Lung (tissue), 11 donors: ENCODE measurements at regions not wholly inside any gene's neighbourhood (a gene's known extent, or its start where the extent isn't known, plus 50 kb on each side); places are given as distances from the start of the nearest gene placed in this dataset.

Experiments used
- ATAC-seq: fragments of 200-7000 bp; cut with Tn5 transposase; one replicate; pipeline ENCODE4 v1.9.1; 2020; ENCODE audit warnings: moderate number of reproducible peaks; ENCODE audit not compliant: insufficient read depth, low FRiP score
- DNase-seq, 3 donors: peaks; one replicate each; pipeline ENCODE4 v3.0.0-alpha.2; 2013 to 2017
- H3K27ac ChIP-seq, 2 donors: one replicate each; pipeline ENCODE4 v1.5.1; 2013; ENCODE audit warnings: mild to moderate bottlenecking in 2 of 2, moderate library complexity in 2 of 2, control low read depth in 1 of 2, inconsistent platforms in 1 of 2, low read depth in 1 of 2, low read length in 1 of 2
- H3K27me3 ChIP-seq, 3 donors: one replicate each; pipeline ENCODE4 v1.5.1; 2013; ENCODE audit warnings: low read length in 2 of 3; ENCODE audit not compliant: control insufficient read depth in 3 of 3, insufficient read depth in 3 of 3
- H3K36me3 ChIP-seq, 4 donors: one replicate each; pipeline ENCODE4 v1.5.1; 2013; ENCODE audit warnings: low read length in 4 of 4, mild to moderate bottlenecking in 1 of 4, moderate library complexity in 1 of 4; ENCODE audit not compliant: control insufficient read depth in 4 of 4, insufficient read depth in 4 of 4
- H3K4me1 ChIP-seq, 5 donors: one replicate each; pipeline ENCODE4 v1.5.1; 2013; ENCODE audit warnings: low read length in 5 of 5, mild to moderate bottlenecking in 2 of 5, moderate library complexity in 1 of 5; ENCODE audit not compliant: control insufficient read depth in 5 of 5, insufficient read depth in 5 of 5
- H3K4me3 ChIP-seq: one replicate; pipeline ENCODE4 v1.5.1; 2013; ENCODE audit warnings: mild to moderate bottlenecking, control low read depth, moderate library complexity
- H3K9ac ChIP-seq, 2 donors: one replicate each; pipeline ENCODE4 v1.5.1; 2013; ENCODE audit warnings: low read length in 2 of 2, control low read depth in 1 of 2; ENCODE audit not compliant: insufficient read depth in 1 of 2
- H3K9me3 ChIP-seq, 4 donors: one replicate each; pipeline ENCODE4 v1.5.1; 2013; ENCODE audit warnings: low read length in 3 of 4, mild to moderate bottlenecking in 1 of 4, moderate library complexity in 1 of 4; ENCODE audit not compliant: control insufficient read depth in 4 of 4, insufficient read depth in 3 of 4
- WGBS, 2 donors: extraction: QIAGEN DNeasy Blood & Tissue Kit; methylation state at CpG; one replicate each; pipeline ENCODE4 v1.1.7; 2013; 5-methylcytosine and 5-hydroxymethylcytosine counted together
- TF ChIP-seq, protein P1 (sequence below): IDR thresholded peaks from 2 replicates; pipeline ENCODE4 v1.5.1; 2012; ENCODE audit warnings: mild to moderate bottlenecking; ENCODE audit errors: control extremely low read depth, extremely low read depth
- donor health status: control.
- donor health status: control.
- donor health status: Bipolar disorder and iron deficiency.
- donor health status: healthy.
- donor health status: DM: yes; HTN: yes; CAD: no.

- no peaks in the 10 kb centered on the region for H3K9me3 ChIP-seq
- H3K27me3 ChIP-seq, result no peaks in the 10 kb centered on the region
- WGBS, 2 donors, result 73 to 80% methylated on average over 7 of the region's 7 CpGs
- no peak overlapping the region for H3K9ac ChIP-seq
- no peak overlapping the region for H3K27ac ChIP-seq
- no peak for DNase-seq
- ATAC-seq, result no peak
- H3K4me3 ChIP-seq, result no peak overlapping the region
- TF ChIP-seq, protein P1, sequence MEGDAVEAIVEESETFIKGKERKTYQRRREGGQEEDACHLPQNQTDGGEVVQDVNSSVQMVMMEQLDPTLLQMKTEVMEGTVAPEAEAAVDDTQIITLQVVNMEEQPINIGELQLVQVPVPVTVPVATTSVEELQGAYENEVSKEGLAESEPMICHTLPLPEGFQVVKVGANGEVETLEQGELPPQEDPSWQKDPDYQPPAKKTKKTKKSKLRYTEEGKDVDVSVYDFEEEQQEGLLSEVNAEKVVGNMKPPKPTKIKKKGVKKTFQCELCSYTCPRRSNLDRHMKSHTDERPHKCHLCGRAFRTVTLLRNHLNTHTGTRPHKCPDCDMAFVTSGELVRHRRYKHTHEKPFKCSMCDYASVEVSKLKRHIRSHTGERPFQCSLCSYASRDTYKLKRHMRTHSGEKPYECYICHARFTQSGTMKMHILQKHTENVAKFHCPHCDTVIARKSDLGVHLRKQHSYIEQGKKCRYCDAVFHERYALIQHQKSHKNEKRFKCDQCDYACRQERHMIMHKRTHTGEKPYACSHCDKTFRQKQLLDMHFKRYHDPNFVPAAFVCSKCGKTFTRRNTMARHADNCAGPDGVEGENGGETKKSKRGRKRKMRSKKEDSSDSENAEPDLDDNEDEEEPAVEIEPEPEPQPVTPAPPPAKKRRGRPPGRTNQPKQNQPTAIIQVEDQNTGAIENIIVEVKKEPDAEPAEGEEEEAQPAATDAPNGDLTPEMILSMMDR, result no peak
- no peaks in the 10 kb centered on the region for H3K4me1 ChIP-seq
- no peaks in the 10 kb centered on the region for H3K36me3 ChIP-seq
Observed at GRCh38 chr6:97460394-97461080, 177.5 kb upstream of the MMS22L start.

DNA sequence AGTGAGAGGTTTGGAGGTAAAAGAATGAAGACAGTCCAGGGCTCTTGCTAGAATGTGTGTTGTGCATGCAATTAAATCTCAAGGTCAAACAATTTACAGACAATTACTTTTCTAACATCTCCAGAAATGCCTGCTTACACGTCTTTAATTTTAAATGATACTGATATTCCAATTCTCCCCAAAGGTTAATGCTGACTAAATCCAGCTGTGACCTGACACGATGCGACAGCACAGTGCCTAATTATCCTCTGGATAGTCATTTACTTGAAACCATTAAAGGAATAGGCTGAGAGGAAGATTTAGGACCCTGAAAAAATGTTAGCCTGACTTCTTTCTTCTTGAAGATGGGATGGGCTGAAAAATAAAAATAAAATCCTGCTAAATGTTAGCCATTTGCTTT lies 178.2 kb upstream of the MMS22L start:
- Histone ChIP-seq H3K9ac (no peak overlapping the region), H3K9me3 (no peaks in the 10 kb centered on the region), H3K27ac (no peak overlapping the region), H3K4me1 (no peaks in the 10 kb centered on the region), H3K36me3 (no peaks in the 10 kb centered on the region), H3K27me3 (no peaks in the 10 kb centered on the region), H3K4me3 (no peak overlapping the region)
- no peak for DNase-seq
- TF ChIP-seq, protein P1, result no peak
- ATAC-seq, result no peak
- WGBS, 2 donors, result 48 to 57% methylated on average over 3 of the region's 3 CpGs

DNA sequence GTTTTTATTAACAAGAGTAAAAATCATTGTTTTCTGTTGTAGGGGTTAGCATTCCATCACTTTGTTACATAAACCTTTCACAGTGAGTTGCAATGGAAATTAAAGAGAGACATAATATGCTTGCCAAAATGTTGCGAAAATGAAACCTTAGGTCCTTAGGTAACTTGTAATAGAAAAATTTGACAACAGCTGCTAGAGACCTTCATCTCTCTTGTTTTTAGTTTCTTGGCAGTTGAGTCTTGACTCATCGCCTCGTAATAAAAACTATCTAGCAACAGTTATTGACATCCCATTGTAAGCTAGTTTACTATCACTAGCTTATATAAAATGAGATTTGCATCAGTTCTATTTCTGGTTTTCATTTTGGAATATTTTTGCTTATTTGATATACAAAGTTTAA lies 179.0 kb upstream of the MMS22L start:
- no peak overlapping the region for H3K27ac ChIP-seq
- H3K4me1 ChIP-seq, result no peaks in the 10 kb centered on the region
- H3K9me3 ChIP-seq, result no peaks in the 10 kb centered on the region
- ATAC-seq (no peak), DNase-seq (no peak)
- no peak overlapping the region for H3K4me3 ChIP-seq
- WGBS, 2 donors, result 77 to 85% methylated on average over 3 of the region's 3 CpGs
- H3K9ac ChIP-seq, result no peak overlapping the region
- no peaks in the 10 kb centered on the region for H3K27me3 ChIP-seq
- H3K36me3 ChIP-seq, result no peaks in the 10 kb centered on the region
- TF ChIP-seq, protein P1, result no peak

- no peak overlapping the region for H3K9ac ChIP-seq
- H3K27me3 ChIP-seq, result no peaks in the 10 kb centered on the region
- H3K36me3 ChIP-seq, result no peaks in the 10 kb centered on the region
- WGBS, 2 donors, result 47 to 62% methylated on average over 4 of the region's 4 CpGs
- no peak for ATAC-seq
- H3K4me1 ChIP-seq, result no peaks in the 10 kb centered on the region
- H3K27ac ChIP-seq, result no peak overlapping the region
- no peak overlapping the region for H3K4me3 ChIP-seq
- no peak for DNase-seq
- no peaks in the 10 kb centered on the region for H3K9me3 ChIP-seq
- TF ChIP-seq, protein P1, result no peak
Observed at GRCh38 chr6:97462938-97463598, 180.1 kb upstream of the MMS22L start.
